Mesenchymal stem cell (in vitro differentiated cells and primary cell): ENCODE measurements at regions not wholly inside any gene's neighbourhood (a gene's known extent, or its start where the extent isn't known, plus 50 kb on each side); places are given as distances from the start of the nearest gene placed in this dataset.
A peak's percentile ranks its signal among the peaks of the same experiment; 100 is the strongest.

ENCODE experiments used
- DNase-seq: peaks from one replicate; pipeline ENCODE4 v3.0.0-alpha.2; 2013
- H2AFZ ChIP-seq: one replicate; pipeline ENCODE4 v1.6.1; 2013; ENCODE audit warnings: low read depth, mild to moderate bottlenecking, control low read depth, inconsistent platforms, low read length, moderate library complexity
- H2AK5ac ChIP-seq: 2 replicates; pipeline ENCODE4 v1.6.1; 2013; ENCODE audit warnings: low read length, moderate library complexity, mild to moderate bottlenecking, inconsistent platforms; ENCODE audit not compliant: severe bottlenecking
- H2BK120ac ChIP-seq: one replicate; pipeline ENCODE4 v1.6.1; 2013; ENCODE audit warnings: low read depth, mild to moderate bottlenecking, inconsistent platforms, low read length, moderate library complexity
- H2BK12ac ChIP-seq, 2 experiments: one replicate each; pipeline ENCODE4 v1.6.1; 2013; ENCODE audit warnings: inconsistent platforms in 2 of 2, low read length in 2 of 2, mild to moderate bottlenecking in 2 of 2, moderate library complexity in 2 of 2, control low read depth in 1 of 2
- H2BK15ac ChIP-seq: one replicate; pipeline ENCODE4 v1.6.1; 2013; ENCODE audit warnings: mild to moderate bottlenecking, low read depth, inconsistent platforms; ENCODE audit not compliant: poor library complexity, severe bottlenecking
- H2BK5ac ChIP-seq: 2 replicates; pipeline ENCODE4 v1.6.1; 2013; ENCODE audit warnings: low read depth, mild to moderate bottlenecking, low read length, control low read depth, inconsistent platforms; ENCODE audit not compliant: poor library complexity, severe bottlenecking
- H3K14ac ChIP-seq, 2 experiments: one replicate each; pipeline ENCODE4 v1.6.1; 2013; ENCODE audit warnings: inconsistent platforms in 2 of 2, low read length in 2 of 2, control low read depth in 1 of 2, mild to moderate bottlenecking in 1 of 2, moderate library complexity in 1 of 2
- H3K18ac ChIP-seq, 2 experiments: one replicate each; pipeline ENCODE4 v1.6.1; 2013; ENCODE audit warnings: inconsistent platforms in 2 of 2, low read length in 2 of 2, control low read depth in 1 of 2, low read depth in 1 of 2, mild to moderate bottlenecking in 1 of 2
- H3K23ac ChIP-seq, 2 experiments: one replicate each; pipeline ENCODE4 v1.6.1; 2013; ENCODE audit warnings: inconsistent platforms in 2 of 2, low read length in 2 of 2, mild to moderate bottlenecking in 2 of 2, moderate library complexity in 2 of 2, control low read depth in 1 of 2
- H3K27ac ChIP-seq: 2 replicates; pipeline ENCODE4 v1.5.1; 2013; ENCODE audit warnings: mild to moderate bottlenecking, moderate library complexity, low read length, control low read depth, inconsistent platforms; ENCODE audit not compliant: poor library complexity, severe bottlenecking
- H3K27me3 ChIP-seq, 2 experiments: 2 replicates each; pipeline versions ENCODE4 v1.6.1 to v1.7.0; 2013; ENCODE audit warnings: low read length in 2 of 2, mild to moderate bottlenecking in 2 of 2, moderate library complexity in 2 of 2, control low read depth in 1 of 2, inconsistent platforms in 1 of 2; ENCODE audit not compliant: control insufficient read depth in 1 of 2, insufficient read depth in 1 of 2
- H3K36me3 ChIP-seq, 2 experiments: 2 replicates each; pipeline versions ENCODE4 v1.6.1 to v1.7.0; 2013; ENCODE audit warnings: low read length in 2 of 2, control low read depth in 1 of 2, inconsistent platforms in 1 of 2, low read depth in 1 of 2, mild to moderate bottlenecking in 1 of 2; ENCODE audit not compliant: insufficient read depth in 2 of 2, control insufficient read depth in 1 of 2
- H3K4ac ChIP-seq, 2 experiments: one replicate each; pipeline ENCODE4 v1.6.1; 2013; ENCODE audit warnings: inconsistent platforms in 2 of 2, low read length in 2 of 2, mild to moderate bottlenecking in 2 of 2, moderate library complexity in 2 of 2, control low read depth in 1 of 2, low read depth in 1 of 2
- H3K4me1 ChIP-seq: 2 replicates; pipeline ENCODE4 v1.6.1; 2013; ENCODE audit warnings: low read depth, low read length, control low read depth; ENCODE audit not compliant: control insufficient read depth, insufficient read depth
- H3K4me2 ChIP-seq: 2 replicates; pipeline ENCODE4 v1.6.1; 2013; ENCODE audit warnings: low read length, mild to moderate bottlenecking, inconsistent platforms; ENCODE audit not compliant: poor library complexity, severe bottlenecking
- H3K4me3 ChIP-seq, 2 experiments: 2 replicates each; pipeline versions ENCODE4 v1.5.1 to v1.7.0; 2013; ENCODE audit warnings: low read length in 2 of 2, mild to moderate bottlenecking in 2 of 2, control low read depth in 1 of 2, low read depth in 1 of 2; ENCODE audit not compliant: insufficient read depth in 1 of 2
- H3K79me1 ChIP-seq: replicated peaks from 2 replicates; pipeline ENCODE4 v1.6.1; 2013; ENCODE audit warnings: mild to moderate bottlenecking, control low read depth, low read length, inconsistent platforms; ENCODE audit not compliant: poor library complexity, severe bottlenecking
- H3K9ac ChIP-seq: 2 replicates; pipeline ENCODE4 v1.7.0; 2013; ENCODE audit warnings: mild to moderate bottlenecking, low read length, moderate library complexity
- H3K9me3 ChIP-seq: 2 replicates; pipeline ENCODE4 v1.7.0; 2013; ENCODE audit warnings: mild to moderate bottlenecking, low read length; ENCODE audit not compliant: control insufficient read depth
- H4K8ac ChIP-seq: one replicate; pipeline ENCODE4 v1.6.1; 2013; ENCODE audit warnings: inconsistent platforms, mild to moderate bottlenecking, low read length, moderate library complexity
- H4K91ac ChIP-seq: one replicate; pipeline ENCODE4 v1.6.1; 2013; ENCODE audit warnings: mild to moderate bottlenecking, low read length, inconsistent platforms
- WGBS: methylation state at CpG from one replicate; pipeline ENCODE4 v1.1.7; 2013; ENCODE audit warnings: mixed read lengths; 5-methylcytosine and 5-hydroxymethylcytosine counted together

DNA sequence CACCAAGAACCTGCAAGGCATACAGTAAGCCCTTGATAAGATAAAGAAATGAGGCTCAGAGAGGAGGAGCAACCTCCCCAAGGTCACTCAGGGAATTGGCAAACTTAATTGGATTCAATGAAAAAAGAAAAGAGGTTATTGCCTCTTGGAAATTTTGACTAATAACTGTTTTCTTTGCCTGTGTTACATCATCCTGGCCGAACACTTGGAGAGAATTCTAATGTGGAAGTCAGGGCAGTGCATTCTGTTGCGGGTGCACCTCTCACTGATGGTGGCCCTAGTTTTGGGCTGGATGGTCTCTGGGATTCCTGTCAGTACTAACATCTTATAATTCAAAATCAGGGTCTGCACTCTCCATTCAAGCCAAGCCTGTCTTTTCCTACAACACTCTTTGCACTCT, 186.2 kb upstream of the BCOR start:
- Histone ChIP-seq H3K18ac (no peak overlapping the region), H3K23ac (no peak overlapping the region), H3K36me3 (no peaks in the 10 kb centered on the region), H3K14ac (no peak overlapping the region), H3K9ac (no peak overlapping the region), H2BK120ac (no peak overlapping the region), H4K91ac (no peak overlapping the region), H2BK15ac (no peak overlapping the region), H3K4me2 (no peak overlapping the region), H3K9me3 (peaks cover 19% of the 10 kb centered on the region), H4K8ac (no peak overlapping the region), H2BK12ac (no peak overlapping the region), H3K4ac (no peak overlapping the region), H3K4me3 (no peak overlapping the region), H2BK5ac (no peak overlapping the region), H2AK5ac (no peak overlapping the region), H3K27me3 (peaks cover 0 to 23% of the 10 kb centered on the region in 2 experiments), H3K79me1 (no peaks in the 10 kb centered on the region), H3K4me1 (peaks cover 2% of the 10 kb centered on the region), H3K27ac (no peak overlapping the region), H2AFZ (no peak overlapping the region)
- no peak for DNase-seq
- 95% methylated on average over 2 of the region's 2 CpGs for WGBS

- H3K14ac ChIP-seq = no peak overlapping the region
- no peak overlapping the region for H3K23ac ChIP-seq
- no peak overlapping the region for H2BK120ac ChIP-seq
- no peaks in the 10 kb centered on the region for H3K36me3 ChIP-seq
- H2AFZ ChIP-seq = no peak overlapping the region
- 94% methylated on average over 7 of the region's 10 CpGs for WGBS
- H3K9me3 ChIP-seq = peaks cover 14% of the 10 kb centered on the region
- no peak overlapping the region for H4K91ac ChIP-seq
- H2BK12ac ChIP-seq = no peak overlapping the region
- DNase-seq = no peak
- H2BK5ac ChIP-seq = no peak overlapping the region
- no peak overlapping the region for H4K8ac ChIP-seq
- H3K9ac ChIP-seq = no peak overlapping the region
- no peaks in the 10 kb centered on the region for H3K79me1 ChIP-seq
- peaks cover 2% of the 10 kb centered on the region for H3K4me1 ChIP-seq
- no peak overlapping the region for H2AK5ac ChIP-seq
- H3K4me2 ChIP-seq = no peak overlapping the region
- no peak overlapping the region for H3K4me3 ChIP-seq
- H2BK15ac ChIP-seq = no peak overlapping the region
- H3K4ac ChIP-seq = no peak overlapping the region
- H3K27me3 ChIP-seq = peaks cover 0 to 26% of the 10 kb centered on the region in 2 experiments
- no peak overlapping the region for H3K18ac ChIP-seq
- H3K27ac ChIP-seq = no peak overlapping the region
Observed at GRCh38 chrX:40282946-40283660, 185.3 kb upstream of the BCOR start.

- Histone ChIP-seq H2BK5ac (no peak overlapping the region), H3K4me1 (peaks cover 2% of the 10 kb centered on the region), H3K4me3 (no peak overlapping the region), H2BK15ac (no peak overlapping the region), H3K27ac (no peak overlapping the region), H2AK5ac (no peak overlapping the region), H3K9ac (no peak overlapping the region), H3K36me3 (no peaks in the 10 kb centered on the region), H2BK12ac (no peak overlapping the region), H4K8ac (no peak overlapping the region), H2BK120ac (no peak overlapping the region), H4K91ac (no peak overlapping the region), H3K14ac (no peak overlapping the region), H3K9me3 (peaks cover 11% of the 10 kb centered on the region), H3K79me1 (no peaks in the 10 kb centered on the region), H3K27me3 (peaks cover 0 to 32% of the 10 kb centered on the region in 2 experiments), H3K4ac (no peak overlapping the region), H3K4me2 (no peak overlapping the region), H3K23ac (no peak overlapping the region), H2AFZ (no peak overlapping the region), H3K18ac (no peak overlapping the region)
- WGBS = 83% methylated on average over 1 of the region's 4 CpGs
- DNase-seq = no peak
Observed at GRCh38 chrX:40282348-40282747, 184.6 kb upstream of the BCOR start.

- H2BK15ac ChIP-seq = no peak overlapping the region
- peak overlapping the region in 1 of 2 experiments; percentile 33 for H3K18ac ChIP-seq
- H3K9me3 ChIP-seq = peaks cover 11% of the 10 kb centered on the region
- peaks cover 0 to 32% of the 10 kb centered on the region in 2 experiments for H3K27me3 ChIP-seq
- H2BK120ac ChIP-seq = no peak overlapping the region
- no peak overlapping the region for H4K91ac ChIP-seq
- H3K4me3 ChIP-seq = no peak overlapping the region
- H2AFZ ChIP-seq = no peak overlapping the region
- H3K9ac ChIP-seq = no peak overlapping the region
- no peak overlapping the region for H2BK12ac ChIP-seq
- H3K36me3 ChIP-seq = no peaks in the 10 kb centered on the region
- no peak overlapping the region for H2BK5ac ChIP-seq
- no peak for DNase-seq
- H3K14ac ChIP-seq = no peak overlapping the region
- H3K4me1 ChIP-seq = peaks cover 2% of the 10 kb centered on the region
- no peaks in the 10 kb centered on the region for H3K79me1 ChIP-seq
- 100% methylated on average over 2 of the region's 4 CpGs for WGBS
- H2AK5ac ChIP-seq = no peak overlapping the region
- H3K4me2 ChIP-seq = no peak overlapping the region
- H4K8ac ChIP-seq = no peak overlapping the region
- no peak overlapping the region for H3K23ac ChIP-seq
- no peak overlapping the region for H3K4ac ChIP-seq
- no peak overlapping the region for H3K27ac ChIP-seq
Observed at GRCh38 chrX:40281336-40282005, 183.7 kb upstream of the BCOR start.
